Endothelial cell of umbilical vein (primary cell): ENCODE measurements at regions not wholly inside any gene's neighbourhood (a gene's known extent, or its start where the extent isn't known, plus 50 kb on each side); places are given as distances from the start of the nearest gene placed in this dataset.

ENCODE experiments used
- BruUV-seq: library from RNA; stranded (reverse); fragments of 400-500 nt; replicated peaks from 2 replicates; lab custom pipeline; 2021; lab: Mats Ljungman, UMichigan
- CTCF ChIA-PET: fragments of 300-600, 350-600 bp; sonication (Branson Sonifier 250); formaldehyde crosslinking; loops from one replicate; lab custom pipeline; 2021; ENCODE audit warnings: antibody characterized with exemption, inconsistent platforms; lab: Charles Lee
- POLR2A ChIA-PET: fragments of 300-600, 350-600 bp; sonication (Branson Sonifier 250); formaldehyde crosslinking; loops from one replicate; lab custom pipeline; 2021; ENCODE audit warnings: antibody characterized with exemption, inconsistent platforms; lab: Charles Lee
- DNase-seq: peaks from one replicate; pipeline ENCODE4 v3.0.0-alpha.2; 2011; ENCODE audit warnings: low read depth, low spot score
- FAIRE-seq: peaks from 2 replicates; lab custom pipeline; 2011; peaks lifted over from hg19 to GRCh38; lab: Jason Lieb, UNC
- H2AFZ ChIP-seq: 2 replicates; pipeline ENCODE4 v1.6.0; 2012; ENCODE audit warnings: low read depth, low read length, control low read depth, inconsistent platforms
- H3K27ac ChIP-seq: 2 replicates; pipeline ENCODE4 v1.5.1; 2011; ENCODE audit warnings: low read depth, mild to moderate bottlenecking, control low read depth, low read length, moderate library complexity; ENCODE audit not compliant: insufficient read depth
- H3K27me3 ChIP-seq, 2 experiments: 2 replicates each; pipeline versions ENCODE4 v1.6.0 to v1.6.1; 2011; ENCODE audit warnings: low read length in 2 of 2, mixed read lengths in 1 of 2; ENCODE audit not compliant: control insufficient read depth in 2 of 2, insufficient read depth in 2 of 2
- H3K36me3 ChIP-seq, 2 experiments: 2 replicates in 1 of 2; 3 replicates in 1 of 2; pipeline ENCODE4 v1.5.1; 2011; ENCODE audit warnings: low read length in 2 of 2, mild to moderate bottlenecking in 1 of 2, moderate library complexity in 1 of 2; ENCODE audit not compliant: control insufficient read depth in 2 of 2, insufficient read depth in 2 of 2; ENCODE audit errors: extremely low read depth in 1 of 2
- H3K4me1 ChIP-seq: 3 replicates; pipeline ENCODE4 v1.5.1; 2011; ENCODE audit warnings: mild to moderate bottlenecking, low read length; ENCODE audit not compliant: control insufficient read depth, insufficient read depth; ENCODE audit errors: extremely low read depth
- H3K4me2 ChIP-seq: 2 replicates; pipeline ENCODE4 v1.6.1; 2011; ENCODE audit warnings: low read length, control low read depth, mixed read lengths; ENCODE audit not compliant: insufficient read depth
- H3K4me3 ChIP-seq, 3 experiments: fragments of 200-600 bp in 1 of 3; sonication (generic), shearing (Covaris generic) in 1 of 3; replicated peaks in 1 of 3; 2 replicates each; pipeline ENCODE4 v1.5.1; 2011 to 2016; ENCODE audit warnings: control low read depth in 3 of 3, low read length in 3 of 3, mild to moderate bottlenecking in 2 of 3, inconsistent platforms in 1 of 3, low read depth in 1 of 3, moderate library complexity in 1 of 3; ENCODE audit not compliant: insufficient read depth in 1 of 3
- H3K79me2 ChIP-seq: 2 replicates; pipeline ENCODE4 v1.6.0; 2012; ENCODE audit warnings: low read length, inconsistent platforms; ENCODE audit not compliant: control insufficient read depth, insufficient read depth
- H3K9ac ChIP-seq: replicated peaks from 2 replicates; pipeline ENCODE3; 2011; ENCODE audit warnings: low read length, control low read depth; ENCODE audit not compliant: insufficient read depth; ENCODE audit errors: extremely low read depth
- H3K9me1 ChIP-seq: replicated peaks from 3 replicates; pipeline ENCODE4 v1.6.0; 2011; ENCODE audit warnings: mild to moderate bottlenecking, low read length; ENCODE audit not compliant: control insufficient read depth, insufficient read depth; ENCODE audit errors: extremely low read depth
- H3K9me3 ChIP-seq: replicated peaks from 2 replicates; pipeline ENCODE4 v1.5.1; 2012; ENCODE audit warnings: low read length, inconsistent platforms; ENCODE audit not compliant: control insufficient read depth, insufficient read depth
- H4K20me1 ChIP-seq: replicated peaks from 2 replicates; pipeline ENCODE3; 2011; ENCODE audit warnings: mild to moderate bottlenecking, low read length; ENCODE audit not compliant: control insufficient read depth, insufficient read depth; ENCODE audit errors: extremely low read depth
- EZH2 ChIP-seq: IDR thresholded peaks from 2 replicates; pipeline ENCODE4 v1.6.1; 2012; ENCODE audit warnings: borderline replicate concordance, low read depth, mild to moderate bottlenecking, moderate library complexity, low read length, inconsistent platforms; ENCODE audit not compliant: severe bottlenecking
- FOS ChIP-seq: IDR thresholded peaks from 2 replicates; pipeline ENCODE4 v1.6.1; 2011; ENCODE audit warnings: mild to moderate bottlenecking, low read length, moderate library complexity, borderline replicate concordance; ENCODE audit not compliant: insufficient read depth
- GATA2 ChIP-seq: IDR thresholded peaks from 2 replicates; pipeline ENCODE4 v1.7.0; 2011; ENCODE audit warnings: low read depth, mild to moderate bottlenecking, moderate library complexity, mixed read lengths, low read length; ENCODE audit not compliant: insufficient read length, insufficient read depth
- JUN ChIP-seq: IDR thresholded peaks from 2 replicates; pipeline ENCODE4 v1.6.1; 2011; ENCODE audit warnings: borderline replicate concordance, low read depth; ENCODE audit not compliant: insufficient read length, insufficient read depth
- MYC ChIP-seq: IDR thresholded peaks from one replicate; pipeline ENCODE4 v1.6.1; 2011; ENCODE audit warnings: mild to moderate bottlenecking, low read depth, low read length
- POLR2A ChIP-seq: IDR thresholded peaks from 2 replicates; pipeline ENCODE4 v1.6.1; 2012; ENCODE audit warnings: low read depth, mild to moderate bottlenecking, control low read depth, low read length
- POLR2AphosphoS5 ChIP-seq: IDR thresholded peaks from 2 replicates; pipeline ENCODE4 v1.6.1; 2012; ENCODE audit warnings: low read depth, mild to moderate bottlenecking, control low read depth, low read length, moderate library complexity; ENCODE audit not compliant: insufficient read depth
- dilution Hi-C: fragments of 300-500 bp; cut with MboI; formaldehyde crosslinking; loops from one replicate; pipeline ENCODE4 v1.15.0; 2019; ENCODE audit warnings: low sequenced_read_pairs; ENCODE audit not compliant: extremely low pct_ligation_motif_present
- intact Hi-C: fragments of 100-400 bp; cut with micrococcal nuclease; formaldehyde crosslinking; loops from one replicate; pipeline ENCODE4 v1.10.0; 2022
- TF ChIP-seq, protein P1 (sequence below): IDR thresholded peaks from 2 replicates; pipeline ENCODE4 v1.6.1; 2011; ENCODE audit not compliant: insufficient read depth, insufficient read length
- TF ChIP-seq, protein P2 (sequence below), 2 donors: IDR thresholded peaks; 1 replicate in 1 of 2; 2 replicates in 1 of 2; pipeline ENCODE4 v1.5.1; 2011; ENCODE audit warnings: low read length in 2 of 2, mild to moderate bottlenecking in 2 of 2, moderate library complexity in 2 of 2, control low read depth in 1 of 2, inconsistent platforms in 1 of 2, low read depth in 1 of 2; ENCODE audit not compliant: insufficient read depth in 1 of 2; ENCODE audit errors: extremely low read depth in 1 of 2

DNA sequence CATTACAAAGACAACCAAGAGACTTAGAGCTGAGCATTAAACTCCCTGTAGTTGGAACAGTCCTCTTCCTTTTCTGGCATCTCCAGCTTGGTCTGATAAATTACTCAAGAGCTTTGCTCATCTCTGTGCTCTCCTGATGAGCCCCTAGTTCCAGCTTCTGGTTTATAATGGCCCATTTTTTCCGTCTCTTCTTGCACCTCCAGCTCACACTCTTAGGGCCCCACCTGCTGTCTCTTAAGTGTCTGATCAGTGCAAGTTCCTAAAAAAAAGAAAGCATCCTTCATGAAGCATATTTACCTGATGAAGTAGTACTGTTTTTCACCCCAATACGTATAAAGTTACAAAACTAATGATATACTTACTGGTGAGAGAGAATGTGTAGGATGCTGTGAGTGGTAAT, 822.9 kb downstream of the RNF144A start:
- no peak overlapping the region for H2AFZ ChIP-seq
- no peaks in the 10 kb centered on the region for H3K4me1 ChIP-seq
- H3K79me2 ChIP-seq: no peaks in the 10 kb centered on the region
- POLR2A ChIA-PET: no interaction called here
- dilution Hi-C loops (no loop called here), intact Hi-C loops (no loop called here)
- no peak overlapping the region for H3K4me3 ChIP-seq
- no peak overlapping the region for H3K9ac ChIP-seq
- BruUV-seq: no TSS peak
- TF ChIP-seq, protein P1, sequence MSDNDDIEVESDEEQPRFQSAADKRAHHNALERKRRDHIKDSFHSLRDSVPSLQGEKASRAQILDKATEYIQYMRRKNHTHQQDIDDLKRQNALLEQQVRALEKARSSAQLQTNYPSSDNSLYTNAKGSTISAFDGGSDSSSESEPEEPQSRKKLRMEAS: no peak
- no peak for TF ChIP-seq GATA2
- TF ChIP-seq FOS: no peak
- TF ChIP-seq MYC: no peak
- TF ChIP-seq POLR2AphosphoS5: no peak
- no peak for TF ChIP-seq JUN
- no peak for TF ChIP-seq EZH2
- no peak for TF ChIP-seq POLR2A
- TF ChIP-seq, protein P2, sequence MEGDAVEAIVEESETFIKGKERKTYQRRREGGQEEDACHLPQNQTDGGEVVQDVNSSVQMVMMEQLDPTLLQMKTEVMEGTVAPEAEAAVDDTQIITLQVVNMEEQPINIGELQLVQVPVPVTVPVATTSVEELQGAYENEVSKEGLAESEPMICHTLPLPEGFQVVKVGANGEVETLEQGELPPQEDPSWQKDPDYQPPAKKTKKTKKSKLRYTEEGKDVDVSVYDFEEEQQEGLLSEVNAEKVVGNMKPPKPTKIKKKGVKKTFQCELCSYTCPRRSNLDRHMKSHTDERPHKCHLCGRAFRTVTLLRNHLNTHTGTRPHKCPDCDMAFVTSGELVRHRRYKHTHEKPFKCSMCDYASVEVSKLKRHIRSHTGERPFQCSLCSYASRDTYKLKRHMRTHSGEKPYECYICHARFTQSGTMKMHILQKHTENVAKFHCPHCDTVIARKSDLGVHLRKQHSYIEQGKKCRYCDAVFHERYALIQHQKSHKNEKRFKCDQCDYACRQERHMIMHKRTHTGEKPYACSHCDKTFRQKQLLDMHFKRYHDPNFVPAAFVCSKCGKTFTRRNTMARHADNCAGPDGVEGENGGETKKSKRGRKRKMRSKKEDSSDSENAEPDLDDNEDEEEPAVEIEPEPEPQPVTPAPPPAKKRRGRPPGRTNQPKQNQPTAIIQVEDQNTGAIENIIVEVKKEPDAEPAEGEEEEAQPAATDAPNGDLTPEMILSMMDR (IDR thresholded peaks at IDR 0.05; ENCODE audit: extremely low read depth in 1 of 2, insufficient read depth in 1 of 2, low read depth in 1 of 2, low read length in 2 of 2): no peak
- H3K4me2 ChIP-seq: no peak overlapping the region
- no peaks in the 10 kb centered on the region for H3K36me3 ChIP-seq
- no peaks in the 10 kb centered on the region for H3K9me1 ChIP-seq
- H3K27ac ChIP-seq: no peak overlapping the region
- H4K20me1 ChIP-seq: no peaks in the 10 kb centered on the region
- DNase-seq (no peak), FAIRE-seq (no peak)
- CTCF ChIA-PET: no interaction called here
- H3K9me3 ChIP-seq: peaks cover 2% of the 10 kb centered on the region
- H3K27me3 ChIP-seq: no peaks in the 10 kb centered on the region
